Cerebellar cortex (tissue), 1 donor: ENCODE measurements at regions not wholly inside any gene's neighbourhood (a gene's known extent, or its start where the extent isn't known, plus 50 kb on each side); places are given as distances from the start of the nearest gene placed in this dataset.

ENCODE experiments used
- DNase-seq: peaks from one replicate; pipeline ENCODE4 v3.0.0-alpha.2; 2015; ENCODE audit warnings: low spot score

DNA sequence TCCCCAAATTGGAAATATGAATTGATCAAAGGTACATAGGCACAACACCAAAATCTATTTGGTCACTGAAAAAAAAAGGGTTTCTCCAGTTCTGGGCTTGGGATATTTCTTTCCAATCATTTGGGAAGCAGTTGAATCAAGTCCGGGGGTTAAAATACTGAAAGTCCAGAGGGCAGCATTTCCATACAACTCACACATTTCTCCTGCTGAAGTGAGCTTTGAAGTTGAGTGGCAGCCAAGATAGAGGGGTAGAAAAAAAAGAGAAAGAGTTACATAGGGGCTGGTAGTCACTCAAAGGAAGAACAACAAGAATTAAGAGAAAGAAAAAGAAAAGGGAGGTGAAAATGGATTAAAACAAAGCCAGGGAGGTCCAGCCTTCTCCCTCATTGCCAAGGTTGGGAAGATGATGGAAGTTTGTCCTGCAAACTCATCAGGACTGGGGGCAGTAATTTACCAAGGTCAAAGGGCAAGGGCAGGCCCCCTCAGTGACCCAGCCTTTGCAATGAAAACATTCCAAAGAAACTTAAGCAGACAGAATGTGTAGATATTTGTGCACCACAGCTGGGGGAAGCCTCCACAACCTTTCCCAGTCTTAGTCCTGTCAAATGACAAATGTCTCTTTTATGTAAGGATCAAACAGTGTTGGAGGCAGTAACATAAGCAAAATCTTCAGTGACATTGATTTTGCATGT lies 525.3 kb upstream of the JARID2 start:
- no peak for DNase-seq

DNA sequence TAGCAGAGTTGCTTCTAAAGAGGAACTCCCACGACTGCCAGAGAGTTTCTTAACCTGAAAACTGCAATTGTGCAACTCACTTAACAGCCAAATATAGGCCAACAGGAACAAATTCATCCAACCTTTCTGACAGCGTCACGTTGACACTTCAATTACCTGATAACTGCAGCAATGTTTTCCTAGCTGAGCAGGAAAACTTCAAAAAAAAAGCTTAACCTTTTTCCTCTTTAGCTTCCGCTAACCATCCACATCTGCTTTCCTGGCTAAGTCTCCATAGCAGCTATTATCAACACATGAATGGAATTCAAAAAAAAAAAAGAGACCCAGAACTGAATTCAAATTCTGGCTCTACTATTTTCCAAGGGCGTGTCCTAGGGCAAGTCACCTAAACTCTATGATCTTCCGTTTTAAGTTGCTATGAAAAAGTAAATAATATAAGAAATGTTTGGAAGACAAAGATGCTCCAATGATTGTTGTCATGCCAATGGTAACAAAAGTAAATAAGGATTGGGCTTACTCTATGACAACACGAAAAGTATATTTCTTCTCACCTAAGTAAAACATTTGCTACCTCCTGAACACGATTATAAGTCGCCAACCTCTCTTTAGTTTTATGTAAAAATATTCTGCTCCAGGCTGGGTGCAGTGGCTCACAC lies 524.6 kb upstream of the JARID2 start:
- DNase-seq: no peak

DNA sequence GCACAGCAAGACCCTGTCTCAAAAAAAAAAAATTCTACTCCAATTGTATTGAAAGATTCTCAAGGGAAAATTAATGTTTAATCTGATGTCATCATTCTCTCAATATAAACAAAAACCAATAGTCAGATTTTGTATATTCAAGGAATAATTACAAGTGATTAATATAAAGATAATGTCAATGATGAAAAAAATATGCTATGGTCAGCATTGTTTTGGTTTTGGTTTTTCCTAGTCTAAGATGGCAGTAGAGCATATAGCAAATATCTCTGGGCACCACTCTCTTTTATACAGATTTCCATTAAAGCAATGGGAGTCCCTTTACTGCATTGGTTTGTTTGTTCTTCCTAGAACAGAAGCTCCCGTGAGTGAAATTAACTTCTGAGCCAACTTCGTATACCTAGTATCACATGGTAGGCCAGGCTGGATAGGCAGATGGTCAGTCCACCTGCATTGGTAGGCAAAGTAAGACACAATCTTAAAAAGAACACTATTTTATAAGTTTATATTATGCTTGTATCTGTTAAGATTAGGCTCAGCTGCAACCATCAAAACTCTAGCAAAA lies 523.8 kb upstream of the JARID2 start:
- DNase-seq: no peak

DNA sequence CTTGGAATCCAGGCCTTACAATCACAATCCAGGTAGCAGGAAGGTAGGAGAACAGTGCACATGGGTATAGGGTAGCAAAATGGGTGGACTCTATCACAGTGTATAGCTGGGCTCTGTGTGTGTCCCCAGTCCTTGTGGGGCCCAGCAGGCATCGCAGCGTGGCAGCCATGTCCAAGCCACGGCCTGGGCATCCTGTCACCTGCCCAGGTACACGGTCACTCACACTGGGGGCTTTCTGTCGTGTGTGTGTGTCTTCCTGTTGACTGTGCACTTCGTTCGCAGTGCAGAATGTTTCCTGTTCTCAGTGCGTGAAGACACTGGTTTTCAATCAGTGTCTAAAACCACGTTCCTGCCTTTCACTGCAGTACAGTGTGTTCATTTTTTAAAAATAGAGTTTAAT lies 523.2 kb upstream of the JARID2 start:
- DNase-seq: no peak

DNA sequence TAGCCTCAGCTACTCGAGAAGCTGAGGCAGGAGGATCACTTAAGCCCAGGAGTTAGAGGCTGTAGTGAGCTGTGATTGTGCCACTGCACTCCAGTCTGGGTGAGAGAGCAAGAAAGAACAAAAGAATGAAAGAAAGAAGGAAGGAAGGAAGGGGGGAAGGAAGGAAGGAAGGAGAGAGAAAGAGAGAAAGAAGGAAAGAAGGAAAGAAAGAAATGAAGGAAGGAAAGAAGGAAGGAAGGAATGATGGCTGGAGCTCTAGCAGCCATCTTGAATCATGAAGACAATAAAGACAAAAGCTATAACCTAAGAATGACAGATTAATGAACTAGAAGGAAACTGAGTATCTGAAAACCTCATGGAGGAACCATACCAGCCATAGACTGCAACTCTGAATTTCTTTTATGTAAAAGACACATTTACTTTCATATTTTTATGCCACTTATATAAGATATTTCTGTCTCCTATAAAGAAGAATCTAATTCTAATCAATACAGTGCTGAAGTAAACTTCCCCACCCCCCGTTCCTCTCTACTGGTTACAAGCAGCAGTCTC lies 522.3 kb upstream of the JARID2 start:
- no peak for DNase-seq

DNA sequence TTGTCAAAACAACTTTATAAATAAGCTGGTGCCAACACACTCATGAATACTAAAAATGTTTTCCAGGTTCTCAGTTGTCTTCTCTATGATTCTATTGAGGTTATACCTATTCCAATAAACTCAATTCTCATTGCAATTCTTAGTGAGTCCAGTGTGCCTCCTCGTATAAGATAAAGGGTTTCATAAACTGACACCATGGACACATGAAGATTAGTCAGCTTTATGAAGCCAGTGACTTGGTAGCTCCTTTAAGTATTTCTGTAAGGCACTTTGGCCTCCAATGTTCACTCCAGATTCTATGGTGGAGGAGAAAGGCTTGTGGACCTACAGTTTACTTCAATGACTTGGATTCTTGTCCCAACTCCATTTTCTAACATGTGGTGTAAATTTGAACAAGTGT lies 521.3 kb upstream of the JARID2 start:
- no peak for DNase-seq

DNA sequence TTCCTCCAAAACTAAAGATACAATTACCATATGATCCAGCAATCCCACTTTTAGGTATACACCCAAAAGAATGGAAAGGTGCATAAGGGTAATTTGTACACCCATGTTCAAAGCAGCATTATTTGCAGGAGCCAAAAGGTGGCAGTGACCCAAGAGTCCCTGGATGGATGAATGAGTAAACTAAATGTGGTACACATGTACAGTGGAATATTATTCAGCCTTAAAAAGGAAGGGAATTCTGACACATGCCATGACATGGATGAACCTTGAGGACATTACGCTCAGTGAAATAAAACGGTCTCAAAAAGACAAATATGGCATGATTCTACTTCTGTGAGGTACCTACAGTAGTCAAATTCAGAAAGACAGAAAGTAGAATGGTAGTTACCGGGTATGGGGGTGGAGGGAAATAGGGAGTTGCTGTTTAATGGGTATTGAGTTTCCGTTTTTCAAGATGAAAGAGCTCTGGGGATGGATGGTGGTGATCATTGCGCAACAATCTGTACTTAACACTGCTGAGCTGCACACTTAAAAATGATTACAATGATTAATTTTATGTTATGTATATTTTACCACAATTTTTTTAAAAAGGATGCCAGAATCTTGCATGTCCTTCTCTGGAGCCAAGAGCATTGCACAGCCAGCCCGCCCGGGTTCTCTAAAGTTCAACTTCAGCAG lies 518.9 kb upstream of the JARID2 start:
- DNase-seq: no peak

DNA sequence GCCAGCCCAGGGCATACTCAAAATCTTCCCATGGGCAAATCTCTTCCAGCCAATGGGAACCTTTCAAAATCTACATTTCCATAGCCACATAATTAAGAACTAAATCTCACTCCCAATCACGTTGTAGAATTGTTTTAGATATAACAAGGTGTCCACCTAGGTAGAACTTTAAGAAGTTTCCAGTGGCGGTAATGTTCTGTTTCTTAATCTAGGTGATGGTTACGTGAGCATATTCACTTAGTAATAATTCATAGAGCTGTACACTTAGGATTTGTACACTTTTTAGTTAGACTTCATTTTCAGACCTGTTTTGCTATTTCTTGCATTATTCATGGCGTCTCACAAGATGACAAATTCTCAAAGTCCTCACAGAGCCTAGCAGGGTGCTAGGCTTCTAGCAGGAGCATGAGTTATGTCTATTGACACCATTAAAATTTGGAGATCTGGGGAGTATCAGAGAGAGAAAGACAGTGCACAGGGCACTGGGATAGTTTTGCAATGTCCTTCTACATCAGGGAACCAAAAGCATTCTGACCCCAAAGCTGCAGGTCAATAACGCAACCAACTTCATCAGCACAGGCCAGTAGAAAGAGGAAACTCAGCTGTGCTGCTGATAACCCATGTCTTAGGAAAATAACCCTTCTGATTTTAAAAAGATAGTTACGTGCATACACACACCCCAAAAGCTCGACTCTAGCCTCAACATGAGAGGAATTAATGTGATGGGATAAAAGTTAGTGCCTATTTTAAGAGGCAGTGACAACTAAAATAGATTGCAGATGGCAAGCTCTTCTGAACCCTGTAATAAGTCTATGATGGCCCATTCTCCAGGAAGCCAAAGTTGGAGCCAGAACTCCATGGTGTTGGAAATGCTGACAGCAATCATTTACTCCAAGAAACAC lies 518.1 kb upstream of the JARID2 start:
- DNase-seq: no peak

DNA sequence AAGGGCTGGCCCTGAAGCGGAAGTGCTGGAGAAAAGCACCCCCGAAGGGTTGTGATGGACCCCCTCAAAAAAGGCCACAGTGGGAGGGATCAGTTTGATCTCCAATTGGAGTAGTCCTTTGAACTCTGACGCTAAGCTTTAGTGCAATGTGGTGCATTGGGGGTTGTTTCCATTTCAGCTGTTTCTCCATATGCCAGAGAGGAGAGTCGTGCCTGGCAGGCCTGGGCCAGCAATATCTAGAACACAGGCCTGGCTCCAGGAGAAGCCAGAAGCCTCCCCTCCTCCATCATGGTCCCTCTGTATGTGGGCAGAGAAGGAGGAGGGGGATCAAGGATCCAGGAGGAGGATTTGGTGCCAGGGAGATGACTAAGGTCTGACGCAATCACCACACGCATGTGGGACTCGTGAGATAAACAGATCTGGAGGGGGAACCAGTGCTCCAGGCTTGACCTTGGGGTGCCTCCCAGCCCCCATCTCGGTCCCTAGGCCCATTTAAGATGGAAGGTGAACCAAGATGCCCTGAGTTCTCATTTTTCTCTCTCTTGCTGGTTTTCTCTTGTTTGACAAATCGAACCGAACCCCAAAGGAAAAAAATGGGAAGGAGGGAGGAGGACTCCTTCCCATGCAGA lies 517.4 kb upstream of the JARID2 start:
- no peak for DNase-seq

DNA sequence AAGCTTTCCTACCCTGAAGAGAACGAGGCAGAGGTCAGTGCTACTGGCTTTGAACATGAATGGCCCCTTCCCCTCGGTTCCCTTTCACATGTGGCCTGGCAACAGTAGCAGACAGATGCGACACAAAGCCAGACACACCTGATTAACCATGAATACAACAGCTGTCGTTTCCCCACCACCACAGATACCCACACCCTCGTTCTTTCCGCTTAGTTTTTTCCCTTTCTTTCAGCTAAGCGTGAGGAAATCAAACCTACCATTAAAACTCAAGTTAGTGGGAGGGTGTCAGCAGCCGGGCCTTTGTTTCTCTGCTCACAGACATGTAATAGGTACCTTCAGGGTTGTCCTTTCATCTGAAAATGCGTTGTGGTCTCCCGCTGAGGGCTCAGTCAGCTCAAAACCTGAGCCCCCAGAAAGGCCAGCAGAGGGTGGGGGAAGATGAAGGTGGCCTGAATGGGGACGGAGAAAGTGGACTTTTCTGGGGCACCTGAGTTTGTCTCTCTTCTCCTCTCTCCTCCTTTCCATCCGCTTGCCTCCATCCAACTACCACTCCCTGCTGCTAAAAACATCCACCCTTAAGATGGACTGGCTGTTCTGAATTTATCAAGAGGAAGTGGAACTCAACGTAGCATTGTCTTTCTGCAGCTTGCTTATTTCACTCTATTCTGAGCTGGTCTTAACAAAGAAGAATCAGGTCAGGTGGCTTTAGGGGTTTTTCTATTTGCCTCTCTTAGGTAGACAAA lies 516.6 kb upstream of the JARID2 start:
- no peak for DNase-seq

DNA sequence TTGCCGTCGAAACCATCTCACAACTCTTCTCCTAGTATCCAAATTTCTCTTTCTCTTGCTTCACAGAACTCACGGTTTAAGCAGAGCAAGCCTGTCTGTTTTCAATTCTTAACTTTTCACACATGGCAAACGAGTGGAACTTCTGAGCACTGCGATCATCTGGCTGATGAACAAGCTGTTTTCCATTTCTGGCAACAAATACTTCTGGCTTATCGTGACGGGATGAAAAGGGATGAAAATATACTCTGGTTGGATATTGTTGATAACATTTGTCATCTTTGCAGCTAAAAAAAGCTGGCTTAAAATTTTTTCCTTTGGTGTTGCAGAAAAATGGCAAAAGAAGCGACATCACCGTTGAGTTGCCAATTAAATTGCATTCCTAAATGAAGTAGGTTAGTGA lies 515.2 kb upstream of the JARID2 start:
- DNase-seq: no peak

DNA sequence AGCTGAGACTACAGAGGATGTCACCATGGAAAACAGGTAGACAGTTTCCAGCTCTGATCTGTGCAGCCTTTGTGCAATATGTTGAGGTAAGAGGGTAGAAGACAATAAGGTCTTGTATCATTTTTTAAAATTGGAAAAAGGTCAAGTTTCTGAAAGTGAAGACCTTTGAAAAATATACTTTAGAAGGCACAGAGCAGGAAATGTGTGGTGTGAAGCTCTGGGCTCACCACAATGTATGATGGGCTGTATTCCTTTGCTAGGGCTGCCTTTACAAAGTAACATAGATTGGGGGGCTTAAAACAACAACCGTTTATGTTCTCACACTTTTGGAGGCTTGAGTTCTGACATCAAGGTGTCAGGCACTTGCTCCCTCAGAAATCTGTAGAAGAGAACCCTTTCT lies 514.3 kb upstream of the JARID2 start:
- DNase-seq: no peak

DNA sequence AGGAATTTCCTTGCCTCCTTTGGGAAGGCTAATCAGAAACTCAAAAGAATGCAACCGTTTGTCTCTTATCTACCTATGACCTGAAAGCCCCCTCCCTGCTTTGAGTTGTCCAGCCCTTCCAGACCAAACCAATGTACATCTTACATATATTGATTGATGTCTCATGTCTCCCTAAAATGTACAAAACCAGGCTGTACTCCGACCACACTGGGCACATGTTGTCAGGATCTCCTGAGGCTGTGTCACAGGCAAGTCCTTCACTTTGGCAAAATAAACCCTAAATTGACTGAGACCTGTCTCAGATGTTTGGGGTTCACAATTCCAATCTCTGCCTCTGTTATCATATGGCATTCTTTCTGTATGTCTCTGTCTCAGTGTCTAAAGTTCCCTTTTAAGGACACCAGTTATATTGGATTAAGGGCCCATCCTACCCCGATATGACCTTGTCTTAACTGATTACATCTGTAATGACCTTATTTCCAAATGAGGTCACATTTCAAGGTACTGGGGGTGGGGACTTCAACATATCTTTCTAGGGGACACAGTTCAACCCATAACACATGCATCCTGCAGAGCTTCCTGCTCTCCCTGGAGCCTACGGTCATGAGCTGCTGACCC lies 513.5 kb upstream of the JARID2 start:
- DNase-seq: no peak

DNA sequence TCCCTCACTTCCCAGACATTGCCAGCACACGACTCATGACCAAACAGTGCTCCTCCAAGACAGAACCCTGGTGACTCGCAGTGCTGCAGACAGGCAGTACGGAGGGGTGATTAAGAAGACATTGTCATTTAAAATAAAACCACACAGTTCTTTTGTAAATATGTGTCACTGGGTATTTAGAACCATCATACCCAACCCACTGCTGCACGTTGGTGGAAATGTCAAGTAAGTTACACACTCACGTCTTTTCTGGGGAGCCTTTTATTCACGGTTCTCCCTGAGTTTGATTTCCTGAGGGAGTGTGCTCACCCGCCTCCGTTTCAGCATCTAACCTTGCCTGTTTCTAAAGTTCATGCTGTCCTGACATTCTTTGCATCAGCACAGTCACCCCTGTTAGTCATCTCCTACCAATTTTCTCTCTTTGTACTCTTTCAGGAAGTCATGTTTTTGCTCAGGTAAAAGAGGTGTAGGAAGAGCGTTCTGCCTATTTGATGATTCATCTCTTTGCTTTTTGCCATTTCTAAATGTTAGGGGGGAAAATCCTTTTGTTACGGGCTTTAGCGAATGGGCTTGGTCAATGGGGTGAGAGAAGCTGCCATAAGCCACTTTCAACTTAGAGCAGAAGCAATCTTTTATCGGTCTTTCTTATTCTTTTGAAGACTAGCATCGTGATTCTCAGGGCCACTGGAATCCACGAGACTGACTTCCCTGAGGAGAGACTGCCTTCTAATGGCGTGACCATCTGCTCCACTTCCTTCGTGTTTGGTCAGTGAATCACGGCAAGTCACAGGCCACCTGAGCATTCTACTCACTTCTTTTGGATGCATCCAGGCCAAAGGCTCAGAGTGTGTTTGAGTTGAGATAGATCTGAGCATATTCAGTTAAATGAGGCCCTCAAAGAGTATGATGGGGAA lies 512.8 kb upstream of the JARID2 start:
- peak; percentile 38 for DNase-seq

DNA sequence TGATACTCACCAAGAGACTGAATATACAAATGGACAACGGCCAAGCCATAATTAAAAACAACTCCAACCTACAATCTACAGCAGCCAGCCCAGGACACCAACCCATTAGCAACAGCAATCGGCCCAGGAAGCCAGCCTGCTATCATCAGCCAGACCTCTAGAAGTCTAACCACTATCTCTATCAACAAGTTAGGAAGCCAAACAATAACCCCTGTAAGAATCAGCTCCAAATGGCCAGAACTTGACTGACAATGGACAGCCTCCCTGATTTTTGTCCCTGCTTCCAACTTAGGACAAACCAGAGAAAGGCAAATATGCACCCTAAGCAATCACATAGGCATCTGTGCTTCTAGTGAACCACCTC lies 511.8 kb upstream of the JARID2 start:
- DNase-seq: no peak

DNA sequence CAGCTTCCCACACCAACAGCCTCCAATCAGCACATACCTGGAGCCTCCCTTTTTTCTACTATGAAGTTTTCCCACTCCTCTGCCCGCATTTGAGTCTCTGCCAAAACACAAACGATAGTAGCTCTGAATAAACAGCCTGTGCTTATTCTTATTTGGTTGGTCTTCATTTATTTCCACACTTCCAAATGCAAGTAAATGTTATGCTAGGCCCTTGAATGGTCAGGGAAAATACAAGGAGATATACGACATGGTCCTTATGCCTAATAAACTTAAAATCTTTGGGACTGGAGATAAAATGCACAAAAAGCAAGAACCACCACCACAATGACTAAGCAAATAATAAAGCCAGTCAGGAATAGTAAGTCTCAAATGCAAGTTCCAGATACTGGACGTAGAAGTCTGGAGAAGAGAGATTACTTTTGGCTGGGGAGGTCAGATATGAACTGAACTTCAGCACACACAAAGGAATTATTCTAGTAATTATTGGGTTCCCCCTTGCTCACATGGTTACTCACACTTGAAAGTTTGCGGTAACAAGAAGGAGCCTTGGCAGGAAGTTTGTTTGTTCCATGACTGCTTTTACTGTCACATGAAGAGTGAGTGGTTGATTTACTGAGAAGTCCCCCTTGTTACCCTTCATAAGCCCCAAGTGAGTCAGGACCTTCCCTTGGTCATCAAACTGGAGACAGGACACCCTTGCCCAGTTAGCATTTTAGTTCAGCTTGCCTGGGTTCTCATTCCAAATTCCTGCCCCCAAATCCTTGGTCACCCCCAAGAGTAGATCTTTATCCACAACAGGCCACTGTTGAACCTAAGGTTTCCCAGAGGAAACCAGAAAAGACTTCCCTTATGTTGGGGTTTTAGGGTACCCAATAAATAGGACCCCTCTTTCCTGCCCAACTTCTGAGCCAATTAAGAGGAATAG lies 511.2 kb upstream of the JARID2 start:
- no peak for DNase-seq

DNA sequence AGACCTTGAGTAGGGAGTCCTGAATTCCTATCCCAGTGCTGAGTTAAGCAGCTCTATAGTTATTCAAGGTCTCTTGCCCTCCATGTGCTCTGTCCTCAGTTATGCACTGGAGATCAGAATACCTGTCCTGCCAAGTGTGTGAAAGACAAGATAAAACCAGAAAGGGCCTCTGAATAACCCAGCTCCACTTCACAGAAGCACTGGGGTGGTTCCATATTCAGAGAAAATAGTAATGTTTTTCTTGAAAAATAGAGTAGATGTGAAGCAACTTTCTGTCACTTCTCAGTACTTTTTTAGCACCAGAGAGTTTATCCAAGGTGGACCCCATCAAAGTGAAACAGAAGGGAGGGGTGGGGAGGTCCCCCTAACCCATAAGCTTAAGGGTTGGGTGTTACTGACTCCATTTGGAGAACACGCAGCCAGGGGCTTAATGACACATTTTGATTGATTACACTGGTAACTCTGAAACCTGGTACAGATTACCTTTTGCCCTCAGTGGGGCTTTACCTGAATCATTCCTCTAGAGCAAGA lies 509.8 kb upstream of the JARID2 start:
- no peak for DNase-seq

DNA sequence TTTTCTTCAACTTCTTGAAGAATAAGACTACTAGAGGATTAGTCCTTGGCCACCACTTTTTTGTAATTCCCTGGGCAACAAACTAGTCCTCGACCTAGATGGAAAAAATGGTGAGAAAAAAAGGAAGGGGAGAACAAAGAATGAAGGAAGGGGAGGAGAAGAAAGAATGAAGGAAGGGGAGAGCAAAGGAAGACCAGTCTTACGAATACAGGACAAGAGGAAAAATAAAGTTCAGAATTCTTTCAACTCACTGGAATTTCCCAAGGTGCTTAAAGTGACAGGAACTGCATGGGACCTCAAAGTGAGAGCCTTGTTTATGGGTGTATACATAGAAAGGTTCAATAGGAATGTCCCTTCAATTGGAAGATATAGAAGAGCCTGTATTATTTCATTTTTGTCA lies 509.3 kb upstream of the JARID2 start:
- no peak for DNase-seq
